BLaER1 treated with 17β-estradiol and CSF1 and Interleukin-3, amounts not matched to agents 10 nM and 100 nM (cell line): ENCODE measurements at regions not wholly inside any gene's neighbourhood (a gene's known extent, or its start where the extent isn't known, plus 50 kb on each side); places are given as distances from the start of the nearest gene placed in this dataset.

Source experiments
- H3K27ac ChIP-seq, 11 experiments: shearing (Covaris generic); formaldehyde crosslinking; 2 replicates each; pipeline ENCODE4 v1.8.1; 2022
- H3K27me3 ChIP-seq, 11 experiments: shearing (Covaris generic); formaldehyde crosslinking; 2 replicates each; pipeline ENCODE4 v1.8.1; 2022
- H3K36me3 ChIP-seq, 11 experiments: shearing (Covaris generic); formaldehyde crosslinking; 2 replicates each; pipeline ENCODE4 v1.8.1; 2022
- H3K4me1 ChIP-seq, 10 experiments: shearing (Covaris generic); formaldehyde crosslinking; 2 replicates each; pipeline ENCODE4 v1.8.1; 2022
- H3K4me2 ChIP-seq, 11 experiments: shearing (Covaris generic); formaldehyde crosslinking; 2 replicates each; pipeline ENCODE4 v1.8.1; 2022
- H3K4me3 ChIP-seq, 10 experiments: shearing (Covaris generic); formaldehyde crosslinking; 2 replicates each; pipeline ENCODE4 v1.8.1; 2022
- H3K9ac ChIP-seq, 11 experiments: shearing (Covaris generic); formaldehyde crosslinking; 2 replicates each; pipeline ENCODE4 v1.8.1; 2022
- H3K9me3 ChIP-seq, 11 experiments: shearing (Covaris generic); formaldehyde crosslinking; replicated peaks in 1 of 11; 2 replicates each; pipeline ENCODE4 v1.8.1; 2022
- H4K20me1 ChIP-seq, 11 experiments: shearing (Covaris generic); formaldehyde crosslinking; 2 replicates each; pipeline ENCODE4 v1.8.1; 2022
- Cebpa-rat ChIP-seq, 11 experiments: shearing (Covaris generic); IDR thresholded peaks; 2 replicates each; pipeline ENCODE4 v1.8.1; 2022

GRCh38 chr4:104868533-104868932 lies 278.1 kb upstream of the TET2 start:
- Histone ChIP-seq H3K36me3 (no peaks in the 10 kb centered on the region), H3K4me1 (peaks cover 0 to 32% (median 2%) of the 10 kb centered on the region in 10 experiments; a peak in 9 of 20 replicates), H3K9ac (no peak overlapping the region), H3K9me3 (peaks cover 0 to 2% (median 0%) of the 10 kb centered on the region in 11 experiments; a peak in 2 of 22 replicates), H3K27me3 (no peaks in the 10 kb centered on the region), H3K4me3 (no peak overlapping the region), H3K4me2 (peak overlapping the region in 3 of 11 experiments; percentile 27 to 74 (median 38); a peak in 3 of 22 replicates), H4K20me1 (no peaks in the 10 kb centered on the region), H3K27ac (0 out of 22 replicates have a peak overlapping the region, but pooled peaks of 1 of the 11 experiments have one; percentile 7)
- TF ChIP-seq Cebpa-rat (IDR thresholded peaks at IDR 0.05): no peak

- H4K20me1 ChIP-seq: no peaks in the 10 kb centered on the region
- H3K4me3 ChIP-seq: no peak overlapping the region
- peaks cover 0 to 35% (median 2%) of the 10 kb centered on the region in 10 experiments; a peak in 9 of 20 replicates for H3K4me1 ChIP-seq
- peak overlapping the region in 2 of 11 experiments; percentile 7 to 44; a peak in 2 of 22 replicates for H3K27ac ChIP-seq
- H3K9me3 ChIP-seq: no peaks in the 10 kb centered on the region
- peak overlapping the region in 5 of 11 experiments; percentile 18 to 74 (median 27); a peak in 7 of 22 replicates for H3K4me2 ChIP-seq
- TF ChIP-seq Cebpa-rat (IDR thresholded peaks at IDR 0.05): no peak
- no peaks in the 10 kb centered on the region for H3K27me3 ChIP-seq
- no peak overlapping the region; a peak in 1 of 22 replicates for H3K9ac ChIP-seq
- H3K36me3 ChIP-seq: no peaks in the 10 kb centered on the region
Observed at GRCh38 chr4:104868958-104869357, 277.7 kb upstream of the TET2 start.

- Histone ChIP-seq H3K4me3 (no peak overlapping the region), H3K9me3 (no peaks in the 10 kb centered on the region), H3K27me3 (no peaks in the 10 kb centered on the region), H4K20me1 (no peaks in the 10 kb centered on the region), H3K27ac (peak overlapping the region in 2 of 11 experiments; percentile 7 to 20; a peak in 1 of 22 replicates), H3K9ac (no peak overlapping the region), H3K4me1 (peaks cover 0 to 38% (median 2%) of the 10 kb centered on the region in 10 experiments; a peak in 9 of 20 replicates), H3K36me3 (no peaks in the 10 kb centered on the region), H3K4me2 (peak overlapping the region in 4 of 11 experiments; percentile 6 to 74 (median 32); a peak in 5 of 22 replicates)
- TF ChIP-seq Cebpa-rat (IDR thresholded peaks at IDR 0.05): no peak
Observed at GRCh38 chr4:104869831-104870230, 276.8 kb upstream of the TET2 start.

GRCh38 chr4:104870495-104871233 lies 276.0 kb upstream of the TET2 start:
- no peaks in the 10 kb centered on the region for H4K20me1 ChIP-seq
- H3K9me3 ChIP-seq: no peaks in the 10 kb centered on the region
- H3K9ac ChIP-seq: no peak overlapping the region

GRCh38 chr4:104878936-104879335 lies 267.7 kb upstream of the TET2 start:
- no peak overlapping the region for H3K4me3 ChIP-seq
- TF ChIP-seq Cebpa-rat (IDR thresholded peaks at IDR 0.05): no peak
- H3K4me2 ChIP-seq: no peak overlapping the region
- H3K9me3 ChIP-seq: no peaks in the 10 kb centered on the region
- H3K4me1 ChIP-seq: peaks cover 0 to 14% (median 0%) of the 10 kb centered on the region in 10 experiments; a peak in 5 of 20 replicates
- H4K20me1 ChIP-seq: no peaks in the 10 kb centered on the region
- no peaks in the 10 kb centered on the region for H3K27me3 ChIP-seq
- no peak overlapping the region for H3K27ac ChIP-seq
- no peaks in the 10 kb centered on the region for H3K36me3 ChIP-seq
- no peak overlapping the region for H3K9ac ChIP-seq

More at GRCh38 chr4:104870495-104871233, 276.0 kb upstream of the TET2 start:
- no peaks in the 10 kb centered on the region for H3K36me3 ChIP-seq
- peak overlapping the region in 4 of 11 experiments; percentile 17 to 63 (median 58); a peak in 7 of 22 replicates for H3K4me2 ChIP-seq
- H3K27me3 ChIP-seq: no peaks in the 10 kb centered on the region
- no peak overlapping the region for H3K4me3 ChIP-seq
- peaks cover 0 to 43% (median 2%) of the 10 kb centered on the region in 10 experiments; a peak in 9 of 20 replicates for H3K4me1 ChIP-seq
- no peak for TF ChIP-seq Cebpa-rat (IDR thresholded peaks at IDR 0.05)
- no peak overlapping the region for H3K27ac ChIP-seq

- Histone ChIP-seq H3K9ac (no peak overlapping the region), H4K20me1 (no peaks in the 10 kb centered on the region), H3K9me3 (no peaks in the 10 kb centered on the region), H3K36me3 (no peaks in the 10 kb centered on the region), H3K4me1 (peaks cover 0 to 14% (median 0%) of the 10 kb centered on the region in 10 experiments; a peak in 5 of 20 replicates), H3K27me3 (no peaks in the 10 kb centered on the region), H3K4me2 (no peak overlapping the region), H3K4me3 (no peak overlapping the region), H3K27ac (no peak overlapping the region)
- no peak for TF ChIP-seq Cebpa-rat (IDR thresholded peaks at IDR 0.05)
Observed at GRCh38 chr4:104879367-104879766, 267.3 kb upstream of the TET2 start.

- Histone ChIP-seq H3K9ac (no peak overlapping the region), H3K27ac (no peak overlapping the region), H3K4me3 (no peak overlapping the region), H3K9me3 (no peaks in the 10 kb centered on the region), H3K27me3 (no peaks in the 10 kb centered on the region), H4K20me1 (no peaks in the 10 kb centered on the region), H3K4me2 (no peak overlapping the region), H3K4me1 (peaks cover 0 to 11% (median 0%) of the 10 kb centered on the region in 10 experiments; a peak in 5 of 20 replicates), H3K36me3 (no peaks in the 10 kb centered on the region)
- TF ChIP-seq Cebpa-rat (IDR thresholded peaks at IDR 0.05): no peak
Observed at GRCh38 chr4:104879854-104880253, 266.8 kb upstream of the TET2 start.

GRCh38 chr4:104881136-104881886 lies 265.4 kb upstream of the TET2 start:
- H3K9me3 ChIP-seq: no peaks in the 10 kb centered on the region
- H3K36me3 ChIP-seq: no peaks in the 10 kb centered on the region
- no peak overlapping the region for H3K4me3 ChIP-seq
- H3K9ac ChIP-seq: no peak overlapping the region
- no peak overlapping the region for H3K4me2 ChIP-seq
- peaks cover under 1 to 5% (median 4%) of the 10 kb centered on the region in 10 experiments; a peak in 12 of 20 replicates for H3K4me1 ChIP-seq
- TF ChIP-seq Cebpa-rat (IDR thresholded peaks at IDR 0.05): no peak
- no peaks in the 10 kb centered on the region for H4K20me1 ChIP-seq
- no peak overlapping the region for H3K27ac ChIP-seq
- H3K27me3 ChIP-seq: no peaks in the 10 kb centered on the region
